ENCODE measurements at regions not wholly inside any gene's neighbourhood (a gene's known extent, or its start where the extent isn't known, plus 50 kb on each side); places are given as distances from the start of the nearest gene placed in this dataset.

DNA sequence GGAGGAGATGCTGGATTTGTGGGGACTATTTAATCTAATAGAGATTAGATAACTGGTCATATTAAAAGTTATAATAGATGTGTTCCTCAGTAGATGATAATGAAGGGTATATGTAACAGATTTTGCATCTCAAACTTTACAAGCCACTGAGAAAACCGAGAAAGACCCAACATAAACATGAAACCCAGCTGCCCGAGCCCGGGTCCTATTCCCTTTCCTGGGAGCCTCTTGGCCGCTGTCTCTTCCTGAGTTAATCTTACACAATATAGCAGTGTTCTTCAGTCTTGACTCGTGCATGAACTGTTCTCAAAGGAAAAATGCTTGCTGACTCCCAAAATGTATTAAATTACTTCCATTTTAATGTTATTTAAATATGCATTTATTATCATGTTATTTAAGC is 94.5 kb downstream of the COPS8 start:
- Histone ChIP-seq H3K27ac (replicated peaks) (no peak overlapping the region), H3K4me3 (replicated peaks; ENCODE audit: insufficient read depth, low read length) (no peak overlapping the region), H3K27me3 (ENCODE audit: insufficient read depth, poor library complexity, severe bottlenecking) (no peaks in the 10 kb centered on the region)
- DNase-seq (ENCODE audit: low read depth in 1 of 2, low spot score in 1 of 2) = no peak
- TF ChIP-seq, protein P1, sequence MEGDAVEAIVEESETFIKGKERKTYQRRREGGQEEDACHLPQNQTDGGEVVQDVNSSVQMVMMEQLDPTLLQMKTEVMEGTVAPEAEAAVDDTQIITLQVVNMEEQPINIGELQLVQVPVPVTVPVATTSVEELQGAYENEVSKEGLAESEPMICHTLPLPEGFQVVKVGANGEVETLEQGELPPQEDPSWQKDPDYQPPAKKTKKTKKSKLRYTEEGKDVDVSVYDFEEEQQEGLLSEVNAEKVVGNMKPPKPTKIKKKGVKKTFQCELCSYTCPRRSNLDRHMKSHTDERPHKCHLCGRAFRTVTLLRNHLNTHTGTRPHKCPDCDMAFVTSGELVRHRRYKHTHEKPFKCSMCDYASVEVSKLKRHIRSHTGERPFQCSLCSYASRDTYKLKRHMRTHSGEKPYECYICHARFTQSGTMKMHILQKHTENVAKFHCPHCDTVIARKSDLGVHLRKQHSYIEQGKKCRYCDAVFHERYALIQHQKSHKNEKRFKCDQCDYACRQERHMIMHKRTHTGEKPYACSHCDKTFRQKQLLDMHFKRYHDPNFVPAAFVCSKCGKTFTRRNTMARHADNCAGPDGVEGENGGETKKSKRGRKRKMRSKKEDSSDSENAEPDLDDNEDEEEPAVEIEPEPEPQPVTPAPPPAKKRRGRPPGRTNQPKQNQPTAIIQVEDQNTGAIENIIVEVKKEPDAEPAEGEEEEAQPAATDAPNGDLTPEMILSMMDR (IDR thresholded peaks at IDR 0.05; ENCODE audit: insufficient read depth, low read length) = no peak
- TF ChIP-seq GABPA (IDR thresholded peaks at IDR 0.05; ENCODE audit: low read depth) = no peak
- no peak for TF ChIP-seq SPI1 (IDR thresholded peaks at IDR 0.05; ENCODE audit: borderline replicate concordance, low read depth)
- TF ChIP-seq, protein P2, sequence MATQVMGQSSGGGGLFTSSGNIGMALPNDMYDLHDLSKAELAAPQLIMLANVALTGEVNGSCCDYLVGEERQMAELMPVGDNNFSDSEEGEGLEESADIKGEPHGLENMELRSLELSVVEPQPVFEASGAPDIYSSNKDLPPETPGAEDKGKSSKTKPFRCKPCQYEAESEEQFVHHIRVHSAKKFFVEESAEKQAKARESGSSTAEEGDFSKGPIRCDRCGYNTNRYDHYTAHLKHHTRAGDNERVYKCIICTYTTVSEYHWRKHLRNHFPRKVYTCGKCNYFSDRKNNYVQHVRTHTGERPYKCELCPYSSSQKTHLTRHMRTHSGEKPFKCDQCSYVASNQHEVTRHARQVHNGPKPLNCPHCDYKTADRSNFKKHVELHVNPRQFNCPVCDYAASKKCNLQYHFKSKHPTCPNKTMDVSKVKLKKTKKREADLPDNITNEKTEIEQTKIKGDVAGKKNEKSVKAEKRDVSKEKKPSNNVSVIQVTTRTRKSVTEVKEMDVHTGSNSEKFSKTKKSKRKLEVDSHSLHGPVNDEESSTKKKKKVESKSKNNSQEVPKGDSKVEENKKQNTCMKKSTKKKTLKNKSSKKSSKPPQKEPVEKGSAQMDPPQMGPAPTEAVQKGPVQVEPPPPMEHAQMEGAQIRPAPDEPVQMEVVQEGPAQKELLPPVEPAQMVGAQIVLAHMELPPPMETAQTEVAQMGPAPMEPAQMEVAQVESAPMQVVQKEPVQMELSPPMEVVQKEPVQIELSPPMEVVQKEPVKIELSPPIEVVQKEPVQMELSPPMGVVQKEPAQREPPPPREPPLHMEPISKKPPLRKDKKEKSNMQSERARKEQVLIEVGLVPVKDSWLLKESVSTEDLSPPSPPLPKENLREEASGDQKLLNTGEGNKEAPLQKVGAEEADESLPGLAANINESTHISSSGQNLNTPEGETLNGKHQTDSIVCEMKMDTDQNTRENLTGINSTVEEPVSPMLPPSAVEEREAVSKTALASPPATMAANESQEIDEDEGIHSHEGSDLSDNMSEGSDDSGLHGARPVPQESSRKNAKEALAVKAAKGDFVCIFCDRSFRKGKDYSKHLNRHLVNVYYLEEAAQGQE (IDR thresholded peaks at IDR 0.05; ENCODE audit: insufficient replicate concordance, low read depth) = no peak
- TF ChIP-seq POLR2AphosphoS5 (IDR thresholded peaks at IDR 0.05; ENCODE audit: low read depth) = no peak

DNA sequence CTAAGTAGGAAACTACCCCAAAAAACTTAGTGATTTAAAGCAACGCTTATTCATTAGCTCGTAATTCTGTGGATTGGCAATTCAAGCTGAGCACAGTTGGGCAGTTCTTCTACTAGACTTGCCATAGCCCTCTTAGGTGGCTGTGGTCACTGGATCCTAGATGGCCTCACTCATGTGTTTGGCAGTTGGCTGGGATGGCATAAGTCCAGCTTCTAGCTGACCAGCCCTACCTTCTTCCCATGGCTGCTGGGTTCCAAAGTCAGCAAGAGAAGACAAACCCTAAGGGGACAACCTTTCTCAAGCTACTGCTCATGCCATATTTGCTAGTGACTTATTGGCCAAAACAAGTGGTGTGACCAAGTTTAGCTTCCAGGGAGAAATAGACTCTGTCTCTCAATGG is 95.3 kb downstream of the COPS8 start:
- no peak for DNase-seq (ENCODE audit: low read depth in 1 of 2, low spot score in 1 of 2)
- no peak overlapping the region for H3K27ac ChIP-seq (replicated peaks)
- no peak overlapping the region for H3K4me3 ChIP-seq (replicated peaks; ENCODE audit: insufficient read depth, low read length)
- TF ChIP-seq, protein P1 (IDR thresholded peaks at IDR 0.05; ENCODE audit: insufficient read depth, low read length) = no peak
- TF ChIP-seq SPI1 (IDR thresholded peaks at IDR 0.05; ENCODE audit: borderline replicate concordance, low read depth) = no peak
- no peak for TF ChIP-seq GABPA (IDR thresholded peaks at IDR 0.05; ENCODE audit: low read depth)
- TF ChIP-seq, protein P2 (IDR thresholded peaks at IDR 0.05; ENCODE audit: insufficient replicate concordance, low read depth) = no peak
- TF ChIP-seq POLR2AphosphoS5 (IDR thresholded peaks at IDR 0.05; ENCODE audit: low read depth) = no peak
- no peaks in the 10 kb centered on the region for H3K27me3 ChIP-seq (ENCODE audit: insufficient read depth, poor library complexity, severe bottlenecking)

DNA sequence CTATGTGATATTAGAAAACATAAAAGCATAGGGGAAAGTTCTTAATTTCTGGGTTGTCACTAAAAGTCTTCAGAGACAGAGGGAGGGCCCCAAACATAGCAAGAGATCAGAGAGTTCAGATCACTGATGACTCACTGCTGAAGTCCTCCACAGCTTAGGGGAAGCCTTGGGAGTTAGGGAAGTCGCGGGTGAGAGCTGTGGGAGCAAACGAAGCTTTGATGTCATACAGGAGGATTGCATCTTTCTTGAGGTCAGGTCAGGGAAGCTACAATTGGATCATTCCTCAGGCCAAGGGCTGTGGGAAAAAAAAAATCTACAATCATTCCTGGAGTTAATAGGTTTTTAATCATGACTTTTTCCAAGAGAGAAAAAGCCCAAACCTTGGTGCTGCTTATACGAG is 96.2 kb downstream of the COPS8 start:
- DNase-seq (ENCODE audit: low read depth in 1 of 2, low spot score in 1 of 2) = no peak
- TF ChIP-seq SPI1 (IDR thresholded peaks at IDR 0.05; ENCODE audit: borderline replicate concordance, low read depth) = no peak
- no peak for TF ChIP-seq POLR2AphosphoS5 (IDR thresholded peaks at IDR 0.05; ENCODE audit: low read depth)
- TF ChIP-seq, protein P1 (IDR thresholded peaks at IDR 0.05; ENCODE audit: insufficient read depth, low read length) = no peak
- TF ChIP-seq GABPA (IDR thresholded peaks at IDR 0.05; ENCODE audit: low read depth) = no peak
- TF ChIP-seq, protein P2 (IDR thresholded peaks at IDR 0.05; ENCODE audit: insufficient replicate concordance, low read depth) = no peak
- no peak overlapping the region for H3K4me3 ChIP-seq (replicated peaks; ENCODE audit: insufficient read depth, low read length)
- no peak overlapping the region for H3K27ac ChIP-seq (replicated peaks)
- no peaks in the 10 kb centered on the region for H3K27me3 ChIP-seq (ENCODE audit: insufficient read depth, poor library complexity, severe bottlenecking)
